ENCODE measurements at regions not wholly inside any gene's neighbourhood (a gene's known extent, or its start where the extent isn't known, plus 50 kb on each side); places are given as distances from the start of the nearest gene placed in this dataset.
A peak's percentile ranks its signal among the peaks of the same experiment; 100 is the strongest.

GRCh38 chr6:169921853-169922824, 170.7 kb downstream of the ERMARD start:
- intact Hi-C loops (cut with micrococcal nuclease): no loop called here
- Histone ChIP-seq H3K27ac (ENCODE audit: low read depth in 1 of 2, low read length in 2 of 2) (no peak overlapping the region), H3K4me1 (ENCODE audit: control insufficient read depth in 1 of 2, insufficient read depth in 2 of 2, low read length in 2 of 2) (no peaks in the 10 kb centered on the region), H3K4me3 (replicated peaks in 1 of 3; ENCODE audit: low read depth in 2 of 3, low read length in 3 of 3) (no peak overlapping the region), H3K27me3 (ENCODE audit: control insufficient read depth in 2 of 2, insufficient read depth in 2 of 2, low read length in 2 of 2) (no peaks in the 10 kb centered on the region), H3K79me2 (ENCODE audit: insufficient read depth, low read length) (no peaks in the 10 kb centered on the region), H3K4me2 (replicated peaks; ENCODE audit: extremely low read depth, low read length, poor library complexity, severe bottlenecking) (no peak overlapping the region), H3K36me3 (replicated peaks in 1 of 2; ENCODE audit: control insufficient read depth in 1 of 2, insufficient read depth in 2 of 2, low read length in 2 of 2) (no peaks in the 10 kb centered on the region), H2AFZ (ENCODE audit: insufficient read depth, low read depth, low read length, poor library complexity, severe bottlenecking) (no peak overlapping the region), H3K9me3 (replicated peaks in 1 of 2; ENCODE audit: control insufficient read depth in 1 of 2, insufficient read depth in 1 of 2, low read length in 2 of 2) (peaks cover 4 to 6% of the 10 kb centered on the region in 2 donors), H4K20me1 (ENCODE audit: insufficient read depth, low read length) (no peaks in the 10 kb centered on the region), H3K9ac (ENCODE audit: insufficient read depth, low read length, poor library complexity, severe bottlenecking) (no peak overlapping the region)
- no peak for DNase-seq
- Mint-ChIP-seq H3K4me3 (no peak overlapping the region), H3K27ac (no peak overlapping the region), H3K36me3 (no peaks in the 10 kb centered on the region), H3K27me3 (ENCODE audit: low read depth in 3 of 3) (peaks cover 2 to 3% (median 2%) of the 10 kb centered on the region in 3 donors), H3K4me1 (peaks cover 2% of the 10 kb centered on the region), H3K9me3 (peaks cover 0 to 8% (median 2%) of the 10 kb centered on the region in 7 donors)
- TF ChIP-seq CTCF (IDR thresholded peaks at IDR 0.05): no peak
- 54% methylated on average over 33 of the region's 34 CpGs for WGBS (ENCODE audit: insufficient coverage)

GRCh38 chr6:169921217-169921616, 169.8 kb downstream of the ERMARD start:
- Mint-ChIP-seq H3K27ac (no peak overlapping the region), H3K36me3 (no peaks in the 10 kb centered on the region), H3K4me1 (peaks cover 2% of the 10 kb centered on the region), H3K4me3 (no peak overlapping the region), H3K27me3 (ENCODE audit: low read depth in 3 of 3) (peaks cover 2 to 3% (median 2%) of the 10 kb centered on the region in 3 donors), H3K9me3 (peaks cover 0 to 8% (median 2%) of the 10 kb centered on the region in 7 donors)
- Histone ChIP-seq H4K20me1 (ENCODE audit: insufficient read depth, low read length) (no peaks in the 10 kb centered on the region), H3K79me2 (ENCODE audit: insufficient read depth, low read length) (no peaks in the 10 kb centered on the region), H3K9me3 (replicated peaks in 1 of 2; ENCODE audit: control insufficient read depth in 1 of 2, insufficient read depth in 1 of 2, low read length in 2 of 2) (peaks cover 4 to 6% of the 10 kb centered on the region in 2 donors), H3K4me1 (ENCODE audit: control insufficient read depth in 1 of 2, insufficient read depth in 2 of 2, low read length in 2 of 2) (no peaks in the 10 kb centered on the region), H3K4me3 (replicated peaks in 1 of 3; ENCODE audit: low read depth in 2 of 3, low read length in 3 of 3) (no peak overlapping the region), H3K27me3 (ENCODE audit: control insufficient read depth in 2 of 2, insufficient read depth in 2 of 2, low read length in 2 of 2) (no peaks in the 10 kb centered on the region), H2AFZ (ENCODE audit: insufficient read depth, low read depth, low read length, poor library complexity, severe bottlenecking) (no peak overlapping the region), H3K9ac (ENCODE audit: insufficient read depth, low read length, poor library complexity, severe bottlenecking) (no peak overlapping the region), H3K4me2 (replicated peaks; ENCODE audit: extremely low read depth, low read length, poor library complexity, severe bottlenecking) (no peak overlapping the region), H3K36me3 (replicated peaks in 1 of 2; ENCODE audit: control insufficient read depth in 1 of 2, insufficient read depth in 2 of 2, low read length in 2 of 2) (no peaks in the 10 kb centered on the region), H3K27ac (ENCODE audit: low read depth in 1 of 2, low read length in 2 of 2) (no peak overlapping the region)
- WGBS (ENCODE audit: insufficient coverage): 53% methylated on average over 20 of the region's 20 CpGs
- intact Hi-C loops (cut with micrococcal nuclease): no loop called here
- peak in 1 of 3 donors; percentile 25 for DNase-seq
- no peak for TF ChIP-seq CTCF (IDR thresholded peaks at IDR 0.05)

Data from CD14-positive monocyte (primary cell).